Fibroblast of skin of right biceps (primary cell): ENCODE measurements at regions not wholly inside any gene's neighbourhood (a gene's known extent, or its start where the extent isn't known, plus 50 kb on each side); places are given as distances from the start of the nearest gene placed in this dataset.

Source experiments
- DNase-seq: peaks from one replicate; pipeline ENCODE4 v3.0.0-alpha.2; 2013

DNA sequence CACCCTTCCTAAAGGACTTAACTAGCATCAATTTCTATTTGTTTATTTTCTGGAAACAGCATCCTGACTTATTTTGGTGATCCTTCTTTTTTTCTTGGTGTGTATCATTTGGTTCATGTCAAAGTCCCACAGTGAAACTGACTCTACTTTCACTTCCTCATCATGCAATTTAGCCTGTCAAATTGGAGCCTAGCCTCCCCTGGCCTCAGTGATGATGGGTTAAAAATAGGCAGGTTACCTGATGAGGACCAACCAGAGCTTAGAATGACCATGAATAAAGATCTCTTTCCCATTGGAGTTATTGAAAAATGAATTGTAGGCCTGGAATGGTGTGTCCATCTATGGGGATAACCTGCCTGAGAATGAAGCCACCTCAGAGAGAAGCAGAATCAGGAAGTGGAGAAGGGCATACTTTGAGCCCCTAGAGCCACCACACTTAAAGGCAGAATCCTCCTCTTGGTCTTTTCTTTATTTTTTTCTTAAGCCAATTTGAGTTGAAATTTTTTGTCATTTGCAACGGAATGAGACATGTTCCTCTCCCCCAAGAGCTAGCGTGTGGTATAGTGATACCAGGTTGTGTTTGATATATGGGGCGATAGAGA, 105.6 kb downstream of the BTBD3 start:
- no peak for DNase-seq

DNA sequence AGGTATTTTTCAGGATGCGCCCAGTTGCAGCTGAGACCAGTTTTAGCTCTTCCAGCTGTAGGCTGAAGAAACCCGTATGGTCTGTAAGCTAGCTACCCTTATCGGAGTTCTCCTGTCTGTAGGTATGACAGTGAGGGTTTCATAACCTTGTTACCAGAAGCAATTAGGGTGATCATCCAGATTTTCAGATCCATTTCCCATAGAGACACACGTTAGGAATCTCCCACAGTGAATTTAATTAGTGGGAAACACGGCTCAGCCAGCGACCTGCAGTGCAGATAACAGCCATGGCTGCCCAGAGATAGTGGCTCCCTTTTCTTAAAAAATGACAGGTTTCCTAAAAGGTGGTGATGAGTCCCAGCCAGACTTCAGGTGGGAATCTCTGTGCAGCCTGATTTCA, 111.1 kb downstream of the BTBD3 start:
- no peak for DNase-seq

DNA sequence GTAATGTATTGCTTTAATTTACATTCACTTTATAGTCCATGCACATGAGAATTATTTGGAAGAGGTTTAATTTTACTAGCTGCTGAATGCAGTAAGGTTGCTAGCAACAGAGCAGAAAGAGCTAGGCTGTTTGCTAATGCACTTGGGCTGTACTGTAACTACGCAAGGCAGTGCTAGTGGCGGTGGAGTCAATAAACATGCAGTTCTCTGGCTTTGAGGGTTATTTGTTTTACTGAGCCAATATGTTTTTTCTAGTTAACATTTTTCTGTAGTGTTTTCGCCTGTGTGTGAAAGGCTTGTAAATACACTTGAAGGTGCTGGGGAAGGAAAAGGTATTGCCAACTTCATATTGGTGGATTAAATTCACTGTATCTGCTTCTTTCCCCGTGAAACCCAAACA, 112.8 kb downstream of the BTBD3 start:
- no peak for DNase-seq

DNA sequence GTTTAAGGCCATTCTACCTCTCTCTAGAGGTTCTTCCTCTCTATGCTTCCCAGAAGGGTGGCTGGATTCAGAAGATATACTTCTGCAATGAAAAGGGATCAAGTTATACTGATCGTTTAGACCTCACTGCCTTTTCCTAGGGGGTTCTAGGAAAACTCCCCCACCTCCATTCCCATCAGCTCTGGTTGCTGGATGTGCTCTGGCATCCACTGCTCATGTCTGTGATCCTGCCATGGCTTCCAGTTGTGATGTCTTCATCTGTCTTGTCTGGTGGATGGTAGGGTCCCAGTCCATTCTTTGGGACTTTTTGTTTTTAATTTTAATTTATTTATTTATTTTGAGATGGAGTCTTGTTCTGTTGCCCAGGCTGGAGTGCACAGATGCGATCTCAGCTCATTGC, 118.4 kb downstream of the BTBD3 start:
- DNase-seq = no peak

- no peak for DNase-seq
These were observed 119.8 kb downstream of the BTBD3 start for GRCh38 chr20:12037521-12037920.

GRCh38 chr20:12040261-12040660, 122.6 kb downstream of the BTBD3 start:
- no peak for DNase-seq

DNA sequence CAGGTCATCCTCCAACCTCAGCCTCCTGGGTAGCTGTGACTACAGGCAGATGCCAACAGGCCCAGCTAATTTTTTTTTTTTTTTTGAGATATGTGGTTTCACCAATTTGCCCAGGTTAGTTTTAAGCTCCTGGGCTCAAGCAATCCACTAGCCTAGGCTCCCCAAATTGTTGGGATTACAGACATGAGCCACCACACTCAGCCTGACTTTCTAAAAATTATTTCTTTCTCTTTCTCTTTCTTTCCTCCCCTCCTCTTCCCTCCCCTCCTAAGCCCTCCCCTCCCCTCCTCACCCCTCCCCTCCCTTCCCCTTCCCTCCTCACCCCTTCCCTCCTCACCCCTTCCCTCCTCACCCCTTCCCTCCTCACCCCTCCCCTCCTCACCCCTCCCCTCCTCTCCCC, 127.3 kb downstream of the BTBD3 start:
- DNase-seq = no peak

GRCh38 chr20:12047838-12048432, 130.2 kb downstream of the BTBD3 start:
- DNase-seq = peak; percentile 59

DNA sequence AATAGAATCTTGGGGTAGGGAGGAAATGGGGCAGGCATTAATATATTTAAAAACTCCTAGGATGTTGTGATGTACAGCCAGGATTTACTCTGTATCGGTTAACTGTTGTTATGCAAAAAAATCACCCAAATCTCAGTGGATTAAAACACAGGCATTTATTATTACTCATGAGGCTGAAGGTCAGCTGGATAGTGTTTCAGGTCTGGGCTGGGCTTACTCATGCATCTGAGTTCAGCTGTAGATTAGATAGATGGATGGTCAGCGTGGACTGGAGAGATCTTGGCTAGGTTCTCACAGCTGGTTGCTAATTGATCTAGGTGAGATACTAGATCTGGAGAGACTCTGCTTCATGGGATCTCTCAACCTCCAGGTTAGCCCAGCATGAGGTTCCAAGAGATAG, 131.4 kb downstream of the BTBD3 start:
- peak; percentile 43 for DNase-seq

DNA sequence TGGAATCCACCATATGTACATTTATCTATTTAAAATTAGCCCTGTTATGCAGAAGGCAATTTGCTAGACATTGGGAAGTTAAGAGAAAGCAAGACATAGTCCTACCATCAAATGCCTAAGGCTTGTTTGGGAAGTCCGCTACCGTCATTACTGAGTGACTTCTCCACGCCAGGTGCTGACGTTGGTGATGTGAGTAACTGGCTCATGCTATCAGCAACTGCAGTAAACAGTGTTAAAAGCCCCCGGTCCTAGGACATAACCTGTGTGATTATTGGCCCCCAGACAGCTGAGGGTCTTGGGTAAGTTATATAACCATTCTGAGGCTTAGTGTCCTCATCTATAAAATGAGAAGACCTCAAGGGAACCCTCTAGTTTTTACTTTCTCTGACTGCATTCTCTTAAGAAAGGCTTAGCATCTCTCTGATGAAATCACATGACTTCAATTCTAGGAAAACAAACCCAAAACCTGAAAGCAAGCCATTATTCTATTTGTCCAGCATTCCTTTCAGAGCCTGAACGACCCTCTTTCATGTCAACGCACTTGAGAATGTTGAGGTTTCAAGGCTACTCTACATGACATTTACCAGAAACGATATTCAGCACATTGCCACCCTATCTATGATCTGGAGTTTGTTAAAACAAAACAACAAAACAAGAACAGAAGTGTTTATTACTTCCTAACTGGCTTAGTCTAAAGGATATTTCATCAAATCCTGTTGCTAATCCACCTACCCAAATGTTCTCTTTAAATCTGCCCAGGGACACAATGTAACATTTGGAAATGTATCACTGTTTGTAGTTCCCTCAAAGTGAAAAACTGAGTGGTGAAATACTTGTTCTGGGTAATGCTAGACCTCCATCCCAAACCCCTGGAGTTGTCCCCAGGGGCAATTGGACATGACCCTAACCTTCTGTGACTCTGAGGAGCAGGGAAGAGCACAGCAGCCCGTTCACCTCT, 133.8 kb downstream of the BTBD3 start:
- DNase-seq = no peak

DNA sequence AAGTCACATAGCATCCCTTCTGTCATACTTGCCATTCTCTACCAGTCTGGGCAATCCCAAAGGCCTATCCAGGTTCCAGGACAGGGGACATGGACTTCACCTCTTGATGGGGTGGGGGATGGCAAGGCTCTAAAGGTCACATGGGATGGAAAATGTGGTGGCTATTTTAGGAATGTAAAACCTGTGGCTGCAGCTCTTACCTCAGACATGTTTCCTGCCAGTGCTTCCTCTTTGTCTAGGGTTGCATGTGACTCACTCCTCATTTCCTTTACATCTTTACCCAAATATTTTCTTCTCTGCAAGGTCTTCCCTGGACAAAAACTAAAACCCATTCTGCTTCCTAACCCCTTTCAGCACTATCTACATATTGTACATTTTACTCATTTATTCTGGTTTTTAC, 135.7 kb downstream of the BTBD3 start:
- DNase-seq = peak; percentile 89

DNA sequence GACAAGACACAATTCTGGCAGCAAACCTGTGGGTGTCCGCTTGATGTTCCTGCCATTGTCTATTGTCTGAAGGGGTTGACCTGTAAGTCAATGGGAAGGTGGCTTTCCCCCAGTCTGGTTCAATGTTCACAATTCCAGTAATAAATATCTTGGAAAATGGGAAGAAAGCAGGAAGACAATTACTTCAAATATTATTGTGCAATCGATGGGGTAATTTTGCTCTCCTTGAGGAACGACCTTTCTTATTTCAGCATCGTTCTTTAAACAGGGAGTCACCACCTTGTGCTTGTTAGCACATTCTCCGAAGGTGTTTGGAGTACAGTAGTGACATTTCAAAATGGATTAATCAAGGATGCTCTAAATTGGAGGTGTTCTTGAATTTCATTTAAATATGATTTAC, 136.9 kb downstream of the BTBD3 start:
- DNase-seq = no peak

DNA sequence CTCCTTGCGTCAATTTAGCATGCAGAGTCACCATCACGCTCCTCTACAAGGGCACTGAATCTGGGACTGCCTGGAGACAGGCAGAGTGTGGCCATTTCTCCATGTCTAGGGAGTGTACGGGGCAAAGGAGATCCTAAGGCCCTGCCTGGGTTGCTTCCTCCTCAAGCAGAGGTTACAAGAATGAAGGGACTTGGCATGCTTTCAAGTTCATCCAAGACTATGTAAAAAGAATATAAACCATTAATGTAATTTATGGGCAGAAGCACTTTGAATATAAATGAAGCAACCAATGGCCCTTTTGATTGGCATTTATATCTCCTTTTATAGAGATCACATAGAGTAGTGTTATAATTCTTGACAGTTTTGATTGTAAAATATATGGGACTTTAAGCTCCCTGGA, 137.5 kb downstream of the BTBD3 start:
- no peak for DNase-seq

- no peak for DNase-seq
These were observed 139.1 kb downstream of the BTBD3 start for GRCh38 chr20:12056839-12057238.

GRCh38 chr20:12057778-12058177, 140.1 kb downstream of the BTBD3 start:
- no peak for DNase-seq

DNA sequence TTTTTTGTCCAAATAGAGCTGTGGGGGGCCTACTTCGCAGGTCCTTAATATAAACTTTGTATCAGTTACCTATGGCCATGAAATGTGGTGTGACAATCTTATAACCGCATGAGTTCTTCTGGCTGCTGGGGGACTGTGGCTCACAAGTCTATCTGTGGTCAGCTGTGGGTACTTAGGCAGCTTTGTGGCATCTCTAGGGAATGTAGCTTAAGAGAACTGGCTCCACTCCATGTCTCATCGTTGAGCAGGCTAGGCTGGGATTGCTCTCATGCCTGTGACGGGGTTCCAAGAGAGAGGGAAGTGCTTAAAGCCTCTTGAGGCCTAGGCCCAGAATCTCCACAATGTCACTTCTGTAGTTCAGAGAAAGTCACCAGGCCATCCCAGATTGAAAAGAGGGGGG, 140.5 kb downstream of the BTBD3 start:
- peak; percentile 50 for DNase-seq

- DNase-seq = peak; percentile 86
These were observed 143.8 kb downstream of the BTBD3 start for GRCh38 chr20:12061466-12061865.

DNA sequence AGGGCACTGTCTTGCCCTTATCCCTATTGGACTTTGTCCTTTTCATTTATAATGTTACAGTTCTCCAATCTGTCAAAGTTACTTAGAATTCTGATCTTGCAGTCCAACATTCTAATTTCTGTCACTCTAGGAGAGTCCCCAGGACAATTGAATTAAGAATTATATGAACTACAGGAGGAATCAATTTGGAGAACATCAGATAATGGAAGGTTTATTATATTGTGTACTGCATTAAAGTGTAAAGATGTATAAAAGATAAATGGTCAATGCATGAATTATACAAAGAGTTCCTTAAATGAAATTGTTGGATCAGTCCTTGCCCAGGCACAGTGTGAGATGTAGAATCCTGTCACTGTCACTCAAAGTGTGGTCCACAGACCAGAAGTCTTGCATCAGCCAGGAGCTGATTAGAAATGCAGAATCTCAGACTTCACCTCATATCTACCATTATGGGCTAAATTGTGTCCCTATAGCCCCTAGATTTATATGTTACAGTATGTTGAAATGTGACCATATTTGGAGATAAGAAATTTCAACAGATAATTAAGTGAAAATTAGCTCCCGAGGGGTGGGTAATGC, 145.5 kb downstream of the BTBD3 start:
- no peak for DNase-seq

- no peak for DNase-seq
These were observed 146.8 kb downstream of the BTBD3 start for GRCh38 chr20:12064540-12064939.

- no peak for DNase-seq
These were observed 150.0 kb downstream of the BTBD3 start for GRCh38 chr20:12067686-12068085.

GRCh38 chr20:12068121-12068520, 150.4 kb downstream of the BTBD3 start:
- DNase-seq = peak; percentile 82

GRCh38 chr20:12069181-12069580, 151.5 kb downstream of the BTBD3 start:
- no peak for DNase-seq

GRCh38 chr20:12072221-12072953, 154.7 kb downstream of the BTBD3 start:
- no peak for DNase-seq
